ENCODE measurements at regions not wholly inside any gene's neighbourhood (a gene's known extent, or its start where the extent isn't known, plus 50 kb on each side); places are given as distances from the start of the nearest gene placed in this dataset.

DNA sequence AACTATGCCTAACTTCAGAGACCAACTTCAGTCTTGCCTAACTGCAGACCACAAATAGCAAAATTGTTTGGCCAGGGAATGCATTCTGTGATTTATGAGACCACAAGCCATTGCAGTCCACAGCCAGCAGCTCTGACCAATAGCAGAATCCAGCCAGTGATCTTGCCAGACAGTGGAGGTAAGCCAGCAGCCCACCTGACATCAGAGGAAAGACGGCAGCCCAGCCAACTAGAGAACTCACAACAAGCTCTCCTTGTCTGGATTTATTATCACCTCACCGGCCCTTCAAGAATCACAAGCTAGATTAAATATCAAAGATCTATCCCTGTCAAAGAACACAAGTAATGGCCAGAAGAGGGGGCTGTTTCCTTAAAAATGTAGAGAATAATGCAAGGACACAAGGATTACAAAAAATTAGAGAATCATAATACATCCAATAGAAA lies 66.5 kb upstream of the SLC35F1 start:
- DNase-seq (ENCODE audit: low read depth), result peak; percentile 55
- peak; percentile 30 for TF ChIP-seq CTCF (conservative IDR thresholded peaks at IDR 0.05; ENCODE audit: control insufficient read depth, insufficient read depth, low read depth, low read length)
- H3K4me3 ChIP-seq (ENCODE audit: control insufficient read depth, low read depth, low read length), result no peak overlapping the region

DNA sequence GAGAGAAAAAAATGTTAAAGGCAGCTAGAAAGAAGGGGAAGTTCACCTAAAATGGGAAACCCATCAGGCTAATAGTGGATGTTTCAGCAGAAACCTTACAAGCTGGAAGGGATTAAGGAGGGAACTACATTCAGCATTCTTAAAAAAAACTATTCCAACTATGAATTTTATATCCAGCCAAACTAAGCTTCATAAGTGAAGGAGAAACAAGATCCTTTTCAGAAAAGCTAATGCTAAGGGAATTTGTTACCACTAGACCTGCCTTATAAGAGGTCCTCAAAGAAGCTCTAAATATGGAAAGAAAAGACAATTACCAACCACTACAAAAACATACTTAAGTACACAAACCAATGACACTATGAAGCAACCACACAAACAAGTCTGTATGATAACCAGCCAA lies 59.2 kb upstream of the SLC35F1 start:
- no peak for DNase-seq (ENCODE audit: low read depth)
- no peak overlapping the region for H3K4me3 ChIP-seq (ENCODE audit: control insufficient read depth, low read depth, low read length)
- no peak for TF ChIP-seq CTCF (conservative IDR thresholded peaks at IDR 0.05; ENCODE audit: control insufficient read depth, insufficient read depth, low read depth, low read length)

GRCh38 chr6:117849087-117849486 lies 58.0 kb upstream of the SLC35F1 start:
- H3K4me3 ChIP-seq (ENCODE audit: control insufficient read depth, low read depth, low read length), result no peak overlapping the region
- no peak for DNase-seq (ENCODE audit: low read depth)
- no peak for TF ChIP-seq CTCF (conservative IDR thresholded peaks at IDR 0.05; ENCODE audit: control insufficient read depth, insufficient read depth, low read depth, low read length)
